ENCODE measurements at regions not wholly inside any gene's neighbourhood (a gene's known extent, or its start where the extent isn't known, plus 50 kb on each side); places are given as distances from the start of the nearest gene placed in this dataset.

GRCh38 chr6:3575166-3575565, 118.3 kb upstream of the SLC22A23 start:
- H3K4me1 Mint-ChIP-seq = peaks cover 27% of the 10 kb centered on the region
- CTCF ChIA-PET = interaction anchor here (0.6 to 0.9 kb wide), 2 partner anchors 117 to 274 kb away, joined by 3 read pairs; partner anchors contain the start of gene FAM50B
- H3K36me3 Mint-ChIP-seq = no peaks in the 10 kb centered on the region
- POLR2A ChIA-PET = no interaction called here
- H3K27me3 Mint-ChIP-seq (ENCODE audit: low read depth) = no peaks in the 10 kb centered on the region; the same call in none of the 2 replicates
- no peak overlapping the region for H3K4me3 Mint-ChIP-seq
- ATAC-seq = no peak
- H3K9me3 Mint-ChIP-seq = no peaks in the 10 kb centered on the region
- TF ChIP-seq ETV6 (CRISPR knock-in tag; IDR thresholded peaks at IDR 0.05) = no peak
- no peak for TF ChIP-seq TEAD4 (CRISPR knock-in tag; IDR thresholded peaks at IDR 0.05)
- no peak for TF ChIP-seq JUN (CRISPR knock-in tag; IDR thresholded peaks at IDR 0.05)
- no peak for TF ChIP-seq ZNF281 (CRISPR knock-in tag; IDR thresholded peaks at IDR 0.05)
- no peak for TF ChIP-seq PREB (CRISPR knock-in tag; IDR thresholded peaks at IDR 0.05; ENCODE audit: borderline replicate concordance)
- TF ChIP-seq ZNF671 (CRISPR knock-in tag; IDR thresholded peaks at IDR 0.05) = no peak
- no peak for DNase-seq (ENCODE audit: low spot score)
- no peak overlapping the region for H3K27ac Mint-ChIP-seq

GRCh38 chr6:3573670-3574069, 116.8 kb upstream of the SLC22A23 start:
- ChIA-PET CTCF (no interaction called here), POLR2A (no interaction called here)
- no peaks in the 10 kb centered on the region for H3K9me3 Mint-ChIP-seq
- ATAC-seq (no peak), DNase-seq (ENCODE audit: low spot score) (no peak)
- no peaks in the 10 kb centered on the region for H3K36me3 Mint-ChIP-seq
- H3K4me1 Mint-ChIP-seq = peaks cover 16% of the 10 kb centered on the region
- no peak for TF ChIP-seq MLX (CRISPR knock-in tag; IDR thresholded peaks at IDR 0.05)
- TF ChIP-seq IRF1 (CRISPR knock-in tag; IDR thresholded peaks at IDR 0.05) = no peak
- no peak for TF ChIP-seq SP1 (CRISPR knock-in tag; conservative IDR thresholded peaks at IDR 0.05)
- no peak for TF ChIP-seq ZNF232 (CRISPR knock-in tag; IDR thresholded peaks at IDR 0.05)
- H3K4me3 Mint-ChIP-seq = no peak overlapping the region
- no peak overlapping the region for H3K27ac Mint-ChIP-seq
- no peaks in the 10 kb centered on the region; the same call in none of the 2 replicates for H3K27me3 Mint-ChIP-seq (ENCODE audit: low read depth)

GRCh38 chr6:3571836-3572235, 115.0 kb upstream of the SLC22A23 start:
- H3K9me3 Mint-ChIP-seq = no peaks in the 10 kb centered on the region
- ATAC-seq (no peak), DNase-seq (ENCODE audit: low spot score) (no peak)
- no peaks in the 10 kb centered on the region for H3K36me3 Mint-ChIP-seq
- no peak overlapping the region for H3K27ac Mint-ChIP-seq
- ChIA-PET POLR2A (no interaction called here), CTCF (interaction anchor here (0.8 kb wide), 1 partner anchor 10 kb away, joined by 4 read pairs; no protein-coding TSS in a partner anchor)
- no peaks in the 10 kb centered on the region; the same call in none of the 2 replicates for H3K27me3 Mint-ChIP-seq (ENCODE audit: low read depth)
- H3K4me1 Mint-ChIP-seq = peaks cover 11% of the 10 kb centered on the region
- no peak overlapping the region for H3K4me3 Mint-ChIP-seq
- TF ChIP-seq ZBTB43 (CRISPR knock-in tag; IDR thresholded peaks at IDR 0.05) (no peak), EMX1 (CRISPR knock-in tag; IDR thresholded peaks at IDR 0.05) (no peak), JUN (CRISPR knock-in tag; IDR thresholded peaks at IDR 0.05) (no peak), ZNF671 (CRISPR knock-in tag; IDR thresholded peaks at IDR 0.05) (no peak), ZNF219 (CRISPR knock-in tag; IDR thresholded peaks at IDR 0.05; ENCODE audit: borderline replicate concordance) (no peak), ZNF281 (CRISPR knock-in tag; IDR thresholded peaks at IDR 0.05) (no peak), FOXP4 (CRISPR knock-in tag; IDR thresholded peaks at IDR 0.05) (no peak), TEAD1 (CRISPR knock-in tag; IDR thresholded peaks at IDR 0.05) (no peak), AFF4 (CRISPR knock-in tag; IDR thresholded peaks at IDR 0.05; ENCODE audit: borderline replicate concordance) (no peak)

All from WTC11 (cell line).